ENCODE measurements at regions not wholly inside any gene's neighbourhood (a gene's known extent, or its start where the extent isn't known, plus 50 kb on each side); places are given as distances from the start of the nearest gene placed in this dataset.

GRCh38 chr18:78856569-78857313, 122.9 kb upstream of the SALL3 start:
- ChIA-PET CTCF (no interaction called here), POLR2A (no interaction called here)

GRCh38 chr18:78857314-78858150, 122.1 kb upstream of the SALL3 start:
- ChIA-PET CTCF (no interaction called here), POLR2A (no interaction called here)

GRCh38 chr18:78859686-78860085, 119.9 kb upstream of the SALL3 start:
- ChIA-PET CTCF (no interaction called here), POLR2A (no interaction called here)

- POLR2A ChIA-PET = no interaction called here
- CTCF ChIA-PET = no interaction called here
Observed at GRCh38 chr18:78860117-78860516, 119.5 kb upstream of the SALL3 start.

GRCh38 chr18:78861116-78861515, 118.5 kb upstream of the SALL3 start:
- POLR2A ChIA-PET = no interaction called here
- CTCF ChIA-PET = no interaction called here

GRCh38 chr18:78861706-78862105, 117.9 kb upstream of the SALL3 start:
- ChIA-PET POLR2A (no interaction called here), CTCF (no interaction called here)

- POLR2A ChIA-PET = no interaction called here
- CTCF ChIA-PET = no interaction called here
Observed at GRCh38 chr18:78862395-78862794, 117.2 kb upstream of the SALL3 start.

- POLR2A ChIA-PET = no interaction called here
- CTCF ChIA-PET = interaction anchor here (0.6 kb wide), 1 partner anchor 8 kb away, joined by 4 read pairs; no protein-coding TSS in a partner anchor
Observed at GRCh38 chr18:78865056-78865598, 114.5 kb upstream of the SALL3 start.

- POLR2A ChIA-PET = no interaction called here
- CTCF ChIA-PET = no interaction called here
Observed at GRCh38 chr18:78865771-78866310, 113.8 kb upstream of the SALL3 start.

GRCh38 chr18:78867131-78867530, 112.5 kb upstream of the SALL3 start:
- CTCF ChIA-PET = no interaction called here
- POLR2A ChIA-PET = no interaction called here

- ChIA-PET CTCF (no interaction called here), POLR2A (no interaction called here)
Observed at GRCh38 chr18:78868330-78869316, 111.0 kb upstream of the SALL3 start.

GRCh38 chr18:78871618-78872017, 108.0 kb upstream of the SALL3 start:
- ChIA-PET POLR2A (no interaction called here), CTCF (interaction anchor here (0.6 kb wide), 1 partner anchor 10 kb away, joined by 3 read pairs; no protein-coding TSS in a partner anchor)

- ChIA-PET POLR2A (no interaction called here), CTCF (no interaction called here)
Observed at GRCh38 chr18:78873926-78874500, 105.6 kb upstream of the SALL3 start.

GRCh38 chr18:78875016-78875777, 104.4 kb upstream of the SALL3 start:
- POLR2A ChIA-PET = no interaction called here
- CTCF ChIA-PET = interaction anchor here (1.1 kb wide), 1 partner anchor 103 kb away, joined by 3 read pairs; no protein-coding TSS in a partner anchor

GRCh38 chr18:78875778-78876650, 103.6 kb upstream of the SALL3 start:
- POLR2A ChIA-PET = no interaction called here
- CTCF ChIA-PET = interaction anchor here (1.1 kb wide), 1 partner anchor 102 kb away, joined by 3 read pairs; no protein-coding TSS in a partner anchor

- ChIA-PET POLR2A (no interaction called here), CTCF (no interaction called here)
Observed at GRCh38 chr18:78876868-78877267, 102.8 kb upstream of the SALL3 start.

- CTCF ChIA-PET = no interaction called here
- POLR2A ChIA-PET = no interaction called here
Observed at GRCh38 chr18:78878335-78878734, 101.3 kb upstream of the SALL3 start.
